ENCODE measurements at regions not wholly inside any gene's neighbourhood (a gene's known extent, or its start where the extent isn't known, plus 50 kb on each side); places are given as distances from the start of the nearest gene placed in this dataset.

DNA sequence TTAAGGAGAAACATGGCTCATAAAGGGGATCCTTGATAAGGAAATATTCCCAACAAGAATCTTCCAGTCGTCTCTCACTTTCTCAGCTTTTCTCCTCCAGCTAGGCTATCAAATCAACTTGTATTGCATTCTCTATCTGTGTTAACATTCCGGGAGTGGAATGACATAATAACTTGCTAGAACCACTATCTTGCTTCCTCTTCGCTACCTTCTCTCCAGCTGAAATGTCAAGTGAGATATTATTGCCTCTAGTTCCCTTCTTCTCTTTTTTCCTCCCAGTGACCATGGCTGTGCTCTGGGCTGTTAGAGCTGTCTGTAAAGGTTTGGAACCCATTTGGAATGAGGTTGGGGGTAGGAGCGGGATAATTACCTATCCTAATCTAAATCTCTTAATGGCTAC, 1329.5 kb upstream of the WWC1 start:
- DNase-seq (ENCODE audit: low spot score): no peak

DNA sequence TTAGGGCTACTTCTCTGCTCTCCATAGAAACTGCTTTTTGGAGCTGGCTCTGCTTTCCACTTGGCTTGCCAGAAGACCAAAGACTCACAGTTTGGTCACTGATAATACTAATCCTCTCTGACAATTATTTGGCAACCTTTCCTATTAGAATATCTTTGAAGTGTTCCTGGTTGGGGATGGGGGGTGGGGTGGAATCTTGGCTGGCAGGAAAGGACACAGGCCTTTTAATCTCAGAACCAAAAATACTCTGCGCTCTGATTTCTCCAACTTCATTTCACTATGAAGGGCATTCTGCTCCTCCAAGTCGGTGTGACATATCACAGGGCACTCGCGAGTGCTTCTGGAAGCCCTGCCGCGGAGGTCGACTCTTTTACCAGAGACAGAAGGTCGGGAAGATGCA, 1329.0 kb upstream of the WWC1 start:
- DNase-seq (ENCODE audit: low spot score): no peak

DNA sequence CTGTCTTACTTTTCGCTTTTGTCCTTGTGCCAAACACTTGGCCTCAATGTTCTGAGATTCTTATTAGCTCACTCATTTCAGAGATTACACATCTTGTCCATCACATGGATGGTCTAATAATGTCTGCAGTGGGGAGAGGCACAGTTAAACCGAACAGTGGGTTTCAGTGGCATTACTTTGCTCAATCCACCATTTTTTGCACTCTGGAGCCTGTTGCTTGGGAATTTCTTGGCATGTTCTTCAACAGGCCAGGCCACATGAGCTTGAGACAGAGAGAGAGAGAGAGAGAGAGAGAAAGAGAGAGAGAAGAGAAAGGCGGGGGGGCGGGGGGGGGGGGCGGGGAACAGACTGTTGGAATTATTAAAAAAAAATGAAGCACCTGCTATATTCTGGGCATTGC, 1327.8 kb upstream of the WWC1 start:
- no peak for DNase-seq (ENCODE audit: low spot score)

DNA sequence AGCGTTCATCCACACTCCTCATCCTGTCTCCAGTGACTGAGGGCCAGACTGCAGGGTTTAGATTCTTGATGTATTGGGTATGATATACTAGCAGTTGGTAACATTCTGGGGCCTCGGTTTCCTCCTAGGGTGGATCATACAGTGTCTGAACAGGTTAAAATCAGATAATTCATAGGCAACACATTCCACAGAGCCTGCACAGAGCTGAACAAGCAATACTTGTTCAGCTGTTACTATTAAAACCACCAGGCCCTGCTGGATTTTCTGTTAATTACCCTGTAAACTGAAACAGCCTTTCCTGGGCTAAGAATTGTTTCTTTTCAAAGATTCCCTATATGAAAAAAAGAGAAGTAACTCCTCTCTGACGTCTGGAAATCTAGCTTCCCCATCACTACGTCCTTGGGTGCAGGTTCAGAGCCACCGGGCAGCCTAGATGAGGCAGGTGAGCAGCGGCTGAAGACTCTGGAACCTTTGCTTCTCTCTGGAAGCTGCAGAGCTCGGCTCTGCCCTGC, 1313.5 kb upstream of the WWC1 start:
- no peak for DNase-seq (ENCODE audit: low spot score)

DNA sequence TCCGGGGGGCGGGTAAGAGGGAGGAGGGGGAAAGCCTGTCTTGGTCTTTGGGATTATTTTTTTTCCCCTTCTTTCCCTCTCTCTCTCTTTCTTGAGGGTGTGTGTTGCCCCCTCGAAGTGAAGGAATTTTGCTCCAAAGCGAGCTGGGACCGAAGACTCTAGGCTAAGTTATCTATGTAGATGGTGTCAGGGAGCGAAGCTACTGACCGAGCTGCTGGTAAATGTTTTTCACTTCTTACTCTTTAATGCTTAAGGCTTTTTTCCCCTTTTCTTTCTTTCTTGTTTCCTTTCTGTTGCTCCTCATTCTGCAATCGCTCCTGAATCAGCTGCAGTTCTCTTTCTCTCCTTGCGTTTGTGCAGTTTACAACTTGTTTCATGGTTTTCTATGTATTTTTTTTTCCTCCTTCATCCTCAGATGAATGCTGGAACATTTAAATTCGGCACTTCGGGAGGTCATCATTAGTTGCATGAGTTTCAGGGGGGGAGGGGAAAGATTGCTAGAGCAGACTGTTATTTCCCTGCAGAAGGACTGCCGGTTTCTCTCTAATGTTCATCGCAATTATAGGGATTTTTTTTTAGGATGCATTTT, 1312.0 kb upstream of the WWC1 start:
- DNase-seq (ENCODE audit: low spot score): no peak

DNA sequence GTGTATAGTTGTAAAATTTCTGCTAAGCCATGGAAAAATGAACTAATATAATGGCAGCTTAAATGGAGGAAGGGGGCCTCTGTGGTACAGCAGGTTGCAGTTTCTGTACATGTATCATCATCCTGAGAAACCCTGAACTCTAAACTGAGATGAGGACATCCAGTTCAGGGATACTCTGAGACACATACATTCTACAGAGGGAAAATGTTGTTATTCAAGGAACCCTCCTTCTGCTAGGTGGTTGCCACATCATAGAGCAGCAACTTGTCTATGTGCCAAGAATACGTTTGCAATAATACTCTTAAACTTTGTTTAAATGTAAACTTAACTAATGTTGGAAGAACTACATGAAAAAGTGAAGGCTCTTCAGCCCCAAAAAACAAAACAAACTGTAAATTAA, 1310.8 kb upstream of the WWC1 start:
- DNase-seq (ENCODE audit: low spot score): no peak

DNA sequence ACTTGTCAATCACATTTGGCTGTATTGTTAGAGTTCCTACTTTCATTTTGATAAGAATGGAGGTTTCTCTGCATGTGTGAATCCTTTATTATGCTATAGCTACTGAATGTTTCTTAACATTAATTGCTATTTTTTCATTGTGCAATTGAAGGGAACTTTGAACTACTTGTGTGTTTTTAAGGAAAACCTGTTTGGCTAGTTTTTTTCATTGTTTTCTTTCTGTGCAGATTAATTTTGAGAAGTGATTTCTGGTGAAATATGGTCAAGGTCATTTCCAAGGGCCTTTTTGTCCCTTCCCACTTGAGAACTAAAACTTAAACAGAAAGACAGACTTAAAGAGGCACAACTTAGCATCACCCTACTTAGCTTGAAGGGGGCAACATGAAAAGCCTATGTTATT, 1309.2 kb upstream of the WWC1 start:
- no peak for DNase-seq (ENCODE audit: low spot score)

DNA sequence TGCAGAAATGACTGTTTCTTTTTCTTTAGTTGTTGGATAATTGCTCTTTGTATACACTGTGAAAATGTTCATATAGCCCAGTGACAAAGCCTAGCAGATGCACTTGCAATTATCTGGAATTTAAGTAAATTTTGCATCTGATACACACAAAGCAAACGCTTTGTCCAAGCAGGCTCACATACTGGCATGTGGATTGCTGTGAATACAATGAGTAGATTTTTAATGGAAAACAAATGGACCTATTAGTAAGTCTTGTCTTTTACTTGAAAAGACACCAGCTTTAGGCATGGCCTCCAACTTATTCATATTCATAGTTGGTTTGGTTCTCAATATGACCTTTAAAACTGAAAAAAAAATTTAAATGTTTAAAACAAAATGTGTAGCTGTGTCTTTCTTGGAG, 1299.8 kb upstream of the WWC1 start:
- DNase-seq (ENCODE audit: low spot score): no peak

DNA sequence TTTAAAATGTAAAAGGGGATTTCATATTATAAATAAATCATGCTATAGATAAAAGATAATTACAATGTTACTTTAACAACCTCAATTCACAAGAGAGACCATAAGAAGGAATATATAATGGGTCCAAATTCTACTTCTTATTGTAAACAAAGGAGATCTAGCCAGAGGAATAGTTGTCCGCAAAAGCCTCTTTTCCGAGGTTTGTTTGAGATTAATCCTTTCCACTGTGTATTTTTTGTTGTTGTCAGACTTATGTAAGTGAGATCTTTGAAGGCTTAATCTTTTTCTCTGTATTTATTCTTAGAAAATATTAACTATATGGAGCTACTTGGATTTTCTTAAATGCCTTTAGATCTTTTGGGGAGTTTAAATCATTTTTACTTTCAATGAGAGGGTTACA, 1299.3 kb upstream of the WWC1 start:
- DNase-seq (ENCODE audit: low spot score): no peak

DNA sequence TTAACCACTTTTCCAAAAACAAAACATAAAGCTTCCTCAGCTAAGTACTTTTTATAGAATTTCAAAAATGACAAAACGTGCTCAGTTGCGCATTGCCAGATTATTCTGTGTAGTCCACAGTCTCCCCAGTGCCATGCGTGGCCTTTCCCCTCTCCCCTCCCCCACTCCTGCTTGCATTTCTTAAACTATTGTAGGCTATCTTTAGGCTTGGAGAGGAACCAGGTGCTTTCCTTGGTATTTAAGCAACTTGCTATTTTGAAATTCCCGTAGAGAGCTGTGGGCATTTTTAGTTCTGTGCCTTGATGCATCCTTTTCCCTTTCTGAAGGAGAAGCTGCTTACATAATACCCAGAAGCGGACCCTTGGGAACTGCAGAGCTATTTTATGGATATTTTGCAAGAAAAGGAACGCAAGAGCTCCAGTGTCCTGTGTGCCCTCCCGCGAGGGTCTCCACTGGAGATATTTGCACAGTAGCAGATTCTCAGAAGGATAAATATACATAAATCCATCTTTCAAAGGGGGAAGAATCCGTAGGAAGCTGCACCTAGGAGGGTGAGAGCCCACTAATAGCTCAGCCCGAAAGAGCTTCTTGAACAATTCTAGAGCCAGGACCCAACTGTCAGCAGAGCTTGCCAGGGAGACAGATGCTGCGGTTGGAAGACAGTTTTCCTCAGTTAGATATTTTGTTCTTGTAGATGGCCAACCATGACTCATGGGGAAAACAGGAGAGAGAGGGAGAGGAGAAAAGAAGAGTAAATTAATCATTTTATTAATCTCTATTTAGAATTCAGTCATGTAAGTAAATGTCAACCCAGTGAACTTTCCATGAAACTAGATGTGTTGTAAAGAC, 1298.3 kb upstream of the WWC1 start:
- no peak for DNase-seq (ENCODE audit: low spot score)

DNA sequence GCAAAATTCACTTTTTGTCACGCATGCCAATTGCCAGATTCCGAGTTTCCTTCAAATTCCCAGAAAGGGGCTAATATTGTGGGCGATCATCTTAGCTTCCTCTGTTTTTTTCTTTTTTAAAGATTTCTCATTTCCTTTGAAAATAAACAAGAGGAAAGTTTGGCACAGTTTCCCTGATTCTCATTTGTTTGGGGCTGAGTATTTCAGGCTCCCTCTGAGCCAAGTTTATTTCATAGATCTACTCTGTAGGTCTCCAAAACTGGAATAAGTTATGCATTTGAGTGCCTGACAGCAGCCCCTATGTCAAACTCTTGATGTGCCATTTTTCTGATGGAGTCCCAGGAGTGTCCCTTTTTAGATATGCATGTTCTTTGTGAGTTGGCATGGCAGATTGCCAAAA, 1297.2 kb upstream of the WWC1 start:
- no peak for DNase-seq (ENCODE audit: low spot score)

DNA sequence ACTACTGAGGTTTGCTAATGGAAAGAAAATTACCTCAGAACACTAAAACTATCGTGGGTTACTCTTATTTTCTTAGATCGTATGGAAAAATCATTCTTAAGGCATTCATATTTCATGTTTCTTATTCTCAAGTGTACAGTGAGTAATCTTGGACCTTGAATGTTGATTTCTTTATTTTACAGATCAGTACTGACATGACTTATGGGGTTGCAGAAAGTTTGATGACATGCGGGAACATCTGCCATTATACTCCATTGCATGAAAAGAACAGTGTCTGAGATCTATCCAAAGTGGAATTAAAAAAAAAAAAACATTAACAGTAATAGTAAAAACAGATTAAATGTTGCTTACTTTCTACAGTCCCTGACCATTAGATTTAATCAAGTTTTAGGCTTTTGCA, 1290.2 kb upstream of the WWC1 start:
- DNase-seq (ENCODE audit: low spot score): no peak

DNA sequence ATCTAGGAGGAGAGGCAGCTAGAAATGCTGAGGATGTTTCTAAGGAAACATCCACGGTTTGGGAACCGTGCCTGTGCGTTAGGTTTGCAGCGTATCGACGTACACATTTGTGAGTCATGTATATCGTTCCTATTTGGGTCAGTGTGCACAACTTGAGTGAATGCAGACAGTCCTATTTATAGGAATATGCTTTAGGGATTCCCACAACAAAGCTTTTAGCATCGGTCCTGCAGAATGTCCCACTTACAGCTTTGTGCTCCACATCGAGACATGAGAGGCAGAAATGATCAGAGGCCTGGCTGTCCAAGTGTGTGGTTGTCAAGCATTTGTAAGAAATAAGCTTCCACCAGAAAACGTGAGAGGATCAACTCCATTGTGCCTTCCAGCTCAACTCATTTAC, 1282.7 kb upstream of the WWC1 start:
- no peak for DNase-seq (ENCODE audit: low spot score)

DNA sequence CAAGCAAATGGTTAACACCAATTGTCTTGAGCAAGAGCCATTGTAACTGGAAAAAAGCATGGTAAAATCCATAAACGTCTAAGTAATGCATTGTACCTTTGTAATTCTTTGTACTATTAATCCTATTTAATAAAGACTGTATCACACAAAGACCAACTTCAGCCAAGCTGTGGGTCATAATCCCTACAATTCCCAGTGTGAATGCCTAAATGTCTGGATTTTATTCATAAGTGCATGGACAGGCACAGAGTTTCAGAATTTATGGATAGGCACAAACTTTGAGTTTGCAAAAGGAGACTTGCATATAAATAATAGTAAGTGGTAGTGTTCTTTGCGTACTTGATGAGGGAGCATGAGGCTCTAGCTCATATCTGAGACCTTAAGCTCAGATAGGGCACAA, 1280.2 kb upstream of the WWC1 start:
- no peak for DNase-seq (ENCODE audit: low spot score)

DNA sequence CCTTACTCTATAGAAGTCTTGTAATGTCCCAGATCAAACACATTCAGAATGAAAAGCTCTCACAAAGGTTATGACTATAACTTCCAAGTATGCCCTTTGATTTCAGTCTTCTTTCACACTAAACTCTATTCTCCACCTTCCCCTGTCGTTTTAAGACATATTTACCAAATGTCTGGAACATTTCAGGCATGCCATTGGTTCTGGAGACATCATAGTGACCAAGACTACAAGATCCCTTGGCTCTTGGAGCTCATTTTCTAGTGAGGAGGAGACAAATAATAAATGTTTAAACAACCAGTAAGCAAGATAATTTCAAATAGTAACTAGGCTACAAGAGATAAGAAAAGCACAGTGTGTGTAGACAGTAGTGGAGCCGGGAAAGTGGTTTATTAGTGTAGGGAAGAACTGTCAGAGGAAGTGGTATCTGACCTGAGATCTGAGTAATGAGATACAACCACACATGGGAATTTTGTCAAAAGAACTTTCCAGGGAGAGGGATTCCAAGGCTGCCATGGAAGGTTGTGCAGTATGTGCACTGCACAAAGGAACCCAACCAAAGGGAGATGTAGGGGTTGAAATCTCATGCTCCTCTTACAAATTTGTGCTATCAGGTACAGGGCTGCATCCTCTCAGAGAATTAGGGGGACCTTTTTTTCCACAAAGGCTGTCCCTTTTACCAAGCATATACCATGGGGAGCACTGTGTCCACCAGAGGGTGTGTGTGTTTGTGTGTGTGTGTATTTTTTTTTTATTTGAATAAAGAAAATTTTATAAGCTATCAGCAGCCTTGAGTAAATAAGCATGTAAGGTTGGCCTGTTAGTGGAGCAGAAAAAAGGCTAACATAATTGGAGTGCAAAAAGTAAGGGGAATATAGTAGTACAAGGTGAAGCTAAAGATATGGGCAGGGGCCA, 1279.1 kb upstream of the WWC1 start:
- no peak for DNase-seq (ENCODE audit: low spot score)

DNA sequence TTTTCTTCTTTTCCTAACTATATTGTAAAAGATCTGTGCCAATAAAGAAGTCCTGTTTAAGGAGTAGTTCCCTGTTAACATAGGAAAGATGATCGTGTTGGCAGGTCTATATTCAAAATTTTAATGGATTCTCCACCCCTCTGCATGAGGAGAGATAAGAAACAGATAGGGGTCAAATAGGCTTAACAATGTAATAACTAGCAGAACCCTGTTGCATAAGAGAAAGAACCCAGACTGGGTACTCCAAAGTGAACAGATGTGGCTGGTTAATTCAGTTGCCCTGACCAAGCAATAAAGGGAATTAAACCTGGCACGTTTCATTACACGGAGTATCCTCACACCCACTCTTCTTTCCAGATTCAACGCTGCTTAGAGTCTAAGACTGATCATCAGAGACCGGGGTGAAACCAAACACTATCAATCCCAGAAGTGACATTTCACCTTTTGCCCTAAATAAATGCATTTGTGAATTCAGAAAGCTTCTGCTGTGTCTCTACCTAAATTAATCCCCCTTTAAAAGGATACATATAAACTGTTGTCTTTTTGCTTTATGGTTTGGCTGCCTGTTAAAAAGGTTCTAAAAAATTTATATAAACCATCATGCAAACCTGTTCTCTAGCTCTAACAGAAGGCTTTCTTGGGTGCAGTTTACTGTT, 1276.9 kb upstream of the WWC1 start:
- no peak for DNase-seq (ENCODE audit: low spot score)

DNA sequence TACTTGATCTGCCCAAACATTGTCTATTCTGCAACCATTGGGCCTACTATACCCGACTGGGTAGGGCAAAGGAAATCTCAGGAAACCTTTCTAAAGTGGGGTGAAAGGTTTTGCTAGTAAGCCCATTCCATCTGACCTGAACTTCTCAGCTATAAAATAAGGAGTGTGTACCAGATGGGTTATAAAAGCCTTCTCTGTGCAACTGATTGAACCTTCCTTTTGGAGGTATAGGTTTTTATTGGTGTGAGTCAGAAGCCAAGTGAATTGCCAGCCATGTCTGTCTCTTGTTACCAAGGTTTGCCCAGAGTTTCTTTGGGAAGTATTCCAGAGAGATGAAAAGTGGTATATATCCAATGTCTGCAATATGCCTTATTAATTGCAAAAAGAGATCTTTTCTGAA, 1271.0 kb upstream of the WWC1 start:
- no peak for DNase-seq (ENCODE audit: low spot score)

DNA sequence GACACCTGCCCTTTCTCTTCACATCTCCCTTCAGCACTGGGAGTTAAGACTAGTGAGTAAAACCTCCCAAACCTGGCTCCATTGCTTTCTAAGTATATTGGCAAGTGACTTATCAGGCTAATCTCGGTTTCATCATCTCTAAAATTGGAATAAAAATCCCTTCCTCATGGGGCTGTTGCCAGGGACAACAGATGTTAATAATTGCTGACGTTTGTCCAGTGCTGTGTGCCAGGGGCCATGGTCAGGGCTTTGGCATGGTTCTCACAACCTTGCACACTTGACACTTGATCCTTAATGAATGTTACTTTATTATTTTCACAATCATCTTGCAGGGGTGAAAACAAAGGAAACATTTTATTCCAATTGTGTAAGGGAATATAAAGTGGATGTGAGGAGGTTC, 1262.0 kb upstream of the WWC1 start:
- no peak for DNase-seq (ENCODE audit: low spot score)

DNA sequence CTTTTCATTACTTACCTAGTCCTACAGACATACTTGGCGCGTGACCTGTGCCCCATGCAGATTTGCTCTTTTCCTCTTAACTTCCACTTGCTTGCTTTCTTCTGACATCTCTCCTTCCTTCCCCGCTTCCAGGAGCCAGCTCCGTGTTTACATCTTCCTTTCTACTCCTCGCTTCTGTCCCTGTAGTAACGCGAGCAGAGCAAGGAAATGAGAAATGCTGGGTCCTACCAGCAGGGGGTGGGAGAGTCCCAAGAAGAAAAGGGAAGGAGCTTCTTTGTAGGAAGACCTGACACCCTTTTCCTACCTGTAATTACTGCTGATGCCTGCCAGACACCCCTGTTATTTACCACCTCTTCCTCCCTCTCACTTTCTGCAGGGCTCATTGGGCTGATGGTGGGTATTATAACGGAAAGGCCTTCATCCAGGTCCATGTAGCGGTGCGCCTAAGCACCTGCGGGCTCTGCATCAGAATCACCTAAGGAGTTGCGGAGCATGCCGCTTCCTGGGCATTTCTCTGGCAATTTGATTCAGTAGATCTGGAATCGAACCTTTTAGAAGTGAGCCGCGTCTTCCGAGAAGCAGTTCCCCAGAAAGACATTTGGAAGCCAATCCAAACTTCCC, 1260.8 kb upstream of the WWC1 start:
- no peak for DNase-seq (ENCODE audit: low spot score)

DNA sequence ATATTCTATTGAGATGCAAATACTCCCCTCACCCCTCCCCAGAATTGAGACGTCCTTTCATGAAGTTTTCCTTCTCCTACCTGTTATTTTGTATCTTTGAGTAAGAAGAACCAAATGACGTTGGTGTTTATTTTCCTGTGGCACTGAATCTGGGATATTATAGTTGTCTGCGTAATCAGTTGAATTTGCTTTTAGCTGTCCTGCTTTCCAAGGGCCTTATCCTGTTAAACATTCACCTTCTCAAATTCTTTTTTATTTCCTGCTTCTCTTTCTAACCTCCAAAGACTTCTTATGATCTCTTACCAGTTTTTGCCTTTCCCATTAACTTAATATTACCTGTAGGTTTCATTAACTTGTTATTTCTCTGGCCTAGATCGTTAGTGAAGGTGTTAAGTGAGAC, 1254.9 kb upstream of the WWC1 start:
- DNase-seq (ENCODE audit: low spot score): no peak

DNA sequence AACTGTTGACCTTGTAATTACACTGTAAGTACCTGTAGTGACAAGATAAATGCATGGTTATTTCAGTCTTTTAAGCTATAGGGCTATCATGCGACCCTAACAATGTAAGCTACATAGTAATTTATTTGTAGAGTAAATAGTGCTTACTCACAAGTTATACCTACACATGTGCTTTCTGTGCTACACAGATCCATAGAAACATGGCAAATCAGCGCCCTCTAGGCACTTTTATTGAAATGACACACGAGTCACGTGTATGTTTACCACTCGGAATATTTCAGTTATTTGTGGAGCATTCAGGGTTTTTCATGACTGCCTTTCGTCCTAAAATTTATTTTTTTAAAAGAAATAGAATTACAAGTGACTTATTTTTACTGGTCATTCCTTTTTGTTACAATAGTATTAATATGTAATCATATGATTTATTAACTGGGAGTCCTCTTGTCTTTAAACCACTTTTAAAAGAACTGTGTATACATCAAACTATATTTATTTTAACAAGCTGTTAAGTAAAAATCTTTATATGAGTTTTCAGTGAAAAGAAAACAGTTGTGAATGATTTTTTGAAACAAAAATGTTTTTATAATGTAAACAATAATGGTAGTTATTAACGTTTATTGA, 1242.3 kb upstream of the WWC1 start:
- peak; percentile 36 for DNase-seq (ENCODE audit: low spot score)
